ENCODE measurements at regions not wholly inside any gene's neighbourhood (a gene's known extent, or its start where the extent isn't known, plus 50 kb on each side); places are given as distances from the start of the nearest gene placed in this dataset.
"Not testable (repeated sequence)": the region's sequence is repeated elsewhere in the genome, so short reads cannot be mapped to it uniquely, and the experiment has no call there.

- no peak for DNase-seq
Observed at GRCh38 chr12:89839444-89839843, 130.8 kb upstream of the ATP2B1 start.

GRCh38 chr12:89838833-89839232, 130.2 kb upstream of the ATP2B1 start:
- no peak for DNase-seq

DNA sequence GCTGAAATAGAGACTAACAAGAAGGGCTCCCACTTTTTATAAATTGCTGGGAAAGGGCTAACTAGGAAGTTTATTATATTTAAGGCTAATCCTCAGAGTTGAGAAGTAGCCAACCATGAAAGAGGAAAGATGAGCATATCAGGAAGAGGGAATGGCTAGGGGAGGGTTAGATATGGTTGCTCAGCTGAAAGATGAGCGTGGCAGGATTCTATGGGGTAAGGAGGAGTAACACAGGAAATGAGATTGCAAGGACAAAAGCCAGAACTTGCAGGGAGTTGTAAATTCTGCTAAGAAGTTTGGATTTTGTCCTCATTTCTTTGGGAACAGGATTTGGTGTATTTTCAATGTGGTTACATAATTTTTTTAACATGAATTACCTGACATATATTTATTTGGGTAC, 127.4 kb upstream of the ATP2B1 start:
- DNase-seq, result no peak

DNA sequence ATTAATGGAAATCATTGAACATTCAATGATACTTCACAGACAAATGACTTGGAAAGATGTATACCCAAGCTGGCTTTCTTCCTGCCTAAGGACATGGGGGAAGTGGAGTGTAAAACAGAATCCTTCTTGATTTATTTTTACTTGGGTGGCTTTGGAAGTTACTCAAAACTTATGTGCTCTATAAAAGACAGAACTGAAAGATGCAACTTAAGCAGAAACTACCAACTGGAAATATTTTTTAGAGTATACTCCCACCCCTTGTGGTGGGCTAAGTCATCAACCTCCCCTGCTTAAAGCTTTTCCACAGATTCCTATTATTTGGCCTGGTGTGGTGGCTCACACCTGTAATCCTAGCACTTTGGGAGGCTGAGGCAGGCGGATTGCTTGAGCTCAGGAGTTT, 126.0 kb upstream of the ATP2B1 start:
- DNase-seq, result no peak

- DNase-seq, result peak; percentile 75
Observed at GRCh38 chr12:89833337-89834252, 125.0 kb upstream of the ATP2B1 start.

DNA sequence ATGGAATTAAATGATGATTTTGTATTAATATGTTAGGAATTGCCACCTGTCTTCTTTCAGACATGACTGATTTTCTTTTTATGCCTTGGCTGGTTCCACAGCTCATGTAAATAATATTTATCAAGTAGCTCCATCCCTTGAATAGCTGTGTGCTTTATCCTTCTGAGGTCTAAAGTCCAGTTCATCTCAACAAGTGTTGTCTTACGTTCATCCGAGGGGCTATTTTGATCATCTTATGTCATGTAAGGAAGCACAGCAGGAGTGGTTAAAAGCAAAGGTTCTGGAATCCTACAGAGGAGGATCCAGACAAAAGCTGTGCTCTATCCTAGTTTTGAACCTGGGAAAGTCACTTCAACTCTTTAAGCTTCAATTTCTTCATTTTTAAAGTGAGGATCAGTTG, 123.7 kb upstream of the ATP2B1 start:
- no peak for DNase-seq

DNA sequence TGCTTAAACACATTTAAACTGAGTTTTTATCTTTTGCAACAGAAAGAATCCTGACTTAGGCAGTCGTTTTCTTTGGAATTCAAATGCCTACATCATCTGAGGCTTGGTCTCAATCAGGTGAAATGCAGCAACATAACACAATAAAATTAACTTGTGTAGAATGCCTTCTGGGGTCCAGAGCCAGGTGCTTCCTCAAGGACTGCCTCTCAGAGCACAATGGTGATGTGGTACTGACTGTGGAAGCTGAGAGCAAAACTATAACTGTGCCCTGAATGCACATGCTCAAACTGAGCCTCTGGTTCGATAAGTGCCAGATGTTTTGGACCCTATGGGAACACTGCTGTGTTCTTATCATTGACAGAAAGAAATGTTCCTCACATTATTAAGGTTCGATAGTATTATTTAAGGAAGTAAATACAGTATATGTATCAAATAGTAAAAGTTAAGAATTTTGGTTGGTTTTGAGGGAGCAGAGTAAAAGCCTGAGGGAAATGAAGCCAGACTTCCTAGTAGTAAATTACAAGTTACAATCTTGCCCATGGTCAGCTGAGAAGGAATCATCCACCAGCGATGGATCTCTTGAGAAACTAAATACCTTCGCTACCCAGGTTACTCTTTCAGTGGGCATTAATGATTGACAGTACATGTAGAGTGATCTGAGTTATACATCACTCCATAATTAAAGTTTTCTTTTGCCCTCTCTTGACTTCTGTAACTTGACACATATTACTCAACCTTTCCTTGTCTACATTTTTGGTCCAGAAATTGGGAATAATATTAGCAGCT, 122.9 kb upstream of the ATP2B1 start:
- no peak for DNase-seq

- DNase-seq, result peak; percentile 31
Observed at GRCh38 chr12:89829434-89829975, 120.9 kb upstream of the ATP2B1 start.

GRCh38 chr12:89828575-89828974, 119.9 kb upstream of the ATP2B1 start:
- no peak for DNase-seq

DNA sequence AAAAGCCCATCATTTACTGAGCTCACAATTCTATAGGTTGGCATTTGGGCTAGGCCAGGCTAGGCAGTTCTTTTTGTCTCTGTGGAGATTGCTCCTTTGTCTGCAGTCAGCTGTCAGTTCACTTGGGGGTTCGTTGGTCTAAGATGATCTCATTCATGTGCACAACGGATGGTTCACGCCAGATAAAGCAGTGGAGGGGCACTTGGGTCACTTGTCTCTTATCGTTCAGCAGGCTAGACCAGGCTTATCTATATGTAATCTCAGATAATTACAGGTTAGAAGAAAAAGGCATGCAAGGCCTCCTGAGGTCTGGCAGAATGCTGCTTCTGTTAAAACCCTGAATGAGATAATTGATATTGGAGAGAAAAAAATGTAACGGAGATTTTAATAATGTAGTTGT, 119.0 kb upstream of the ATP2B1 start:
- DNase-seq, result no peak

GRCh38 chr12:89826468-89826867, 117.8 kb upstream of the ATP2B1 start:
- DNase-seq, result no peak

- peak; percentile 41 for DNase-seq
Observed at GRCh38 chr12:89825591-89826449, 117.2 kb upstream of the ATP2B1 start.

DNA sequence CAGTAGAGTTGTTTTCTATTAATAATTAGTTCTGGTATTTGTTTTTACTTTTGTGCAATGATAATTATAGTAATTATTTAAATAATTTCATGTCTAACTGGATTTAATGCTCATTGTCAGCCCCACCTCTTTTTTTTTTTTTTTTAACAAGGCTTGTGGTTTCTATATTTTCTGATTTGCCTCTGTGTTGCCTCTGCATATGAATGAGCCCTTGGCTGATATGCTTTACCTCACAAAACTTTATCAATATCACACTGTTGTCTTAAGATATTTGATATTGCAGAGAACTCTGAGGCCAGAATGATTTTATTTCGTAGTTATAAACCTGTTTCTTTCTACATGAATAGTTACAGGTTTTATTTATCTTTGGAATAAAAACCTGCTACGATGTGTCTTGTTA, 116.2 kb upstream of the ATP2B1 start:
- DNase-seq, result no peak

DNA sequence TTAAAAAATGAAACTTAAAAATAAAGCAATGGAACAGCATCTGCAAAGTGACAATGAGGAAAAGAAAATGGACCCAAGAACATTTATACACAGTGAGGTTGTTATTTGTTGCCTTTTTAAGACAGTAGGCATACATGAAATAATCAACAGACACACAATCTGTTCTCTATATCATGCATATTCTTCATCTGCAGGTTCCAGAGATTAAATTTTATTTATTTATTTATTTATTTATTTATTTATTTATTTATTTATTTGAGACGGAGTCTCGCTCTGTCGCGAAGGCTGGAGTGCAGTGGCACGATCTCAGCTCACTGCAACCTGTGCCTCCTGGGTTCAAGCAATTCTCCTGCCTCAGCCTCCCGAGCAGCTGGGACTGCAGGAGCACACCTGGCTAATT, 114.4 kb upstream of the ATP2B1 start:
- not testable (repeated sequence) for DNase-seq

DNA sequence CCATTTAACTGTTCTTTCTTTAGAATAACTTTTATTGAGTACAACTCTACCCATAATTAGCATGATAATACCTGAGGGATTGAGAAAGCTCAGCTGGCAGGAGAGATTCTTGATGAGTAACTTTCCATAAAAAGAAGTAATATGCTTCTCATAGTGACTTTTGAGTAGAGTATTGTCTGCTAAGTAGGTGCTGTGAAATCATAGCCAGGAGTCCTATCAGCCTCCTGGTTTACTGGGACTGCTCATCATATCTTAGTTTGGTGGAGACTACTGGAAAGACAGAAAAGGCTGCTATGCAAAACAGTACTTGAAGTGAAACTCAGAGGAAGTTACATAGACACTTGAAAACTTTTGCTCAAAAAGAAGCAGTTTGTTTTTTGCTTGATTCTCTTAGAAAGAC, 113.3 kb upstream of the ATP2B1 start:
- DNase-seq, result no peak

- DNase-seq, result no peak
Observed at GRCh38 chr12:89817501-89818226, 109.0 kb upstream of the ATP2B1 start.

- no peak for DNase-seq
Observed at GRCh38 chr12:89815225-89815624, 106.6 kb upstream of the ATP2B1 start.

GRCh38 chr12:89803412-89803811, 94.8 kb upstream of the ATP2B1 start:
- no peak for DNase-seq

DNA sequence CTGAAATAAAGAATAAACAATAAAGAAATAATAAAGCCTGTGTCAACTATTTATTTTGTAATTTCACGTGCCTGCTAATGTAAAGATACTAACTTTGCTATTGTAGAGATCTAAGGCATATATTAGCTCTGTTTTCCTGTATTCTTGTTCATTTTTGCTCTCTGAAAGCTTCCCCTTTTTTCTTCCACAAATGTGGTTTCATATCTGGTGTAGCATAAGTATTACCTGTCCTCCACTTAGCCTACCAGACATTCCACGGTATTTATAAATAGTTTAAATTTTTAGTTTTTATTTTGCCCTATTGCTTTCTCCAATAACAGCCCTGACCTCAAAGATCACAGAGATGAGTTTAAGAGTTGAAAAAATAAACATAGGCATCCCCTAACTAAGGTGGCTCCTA, 92.6 kb upstream of the ATP2B1 start:
- DNase-seq, result no peak

- DNase-seq, result no peak
Observed at GRCh38 chr12:89800435-89800834, 91.8 kb upstream of the ATP2B1 start.

DNA sequence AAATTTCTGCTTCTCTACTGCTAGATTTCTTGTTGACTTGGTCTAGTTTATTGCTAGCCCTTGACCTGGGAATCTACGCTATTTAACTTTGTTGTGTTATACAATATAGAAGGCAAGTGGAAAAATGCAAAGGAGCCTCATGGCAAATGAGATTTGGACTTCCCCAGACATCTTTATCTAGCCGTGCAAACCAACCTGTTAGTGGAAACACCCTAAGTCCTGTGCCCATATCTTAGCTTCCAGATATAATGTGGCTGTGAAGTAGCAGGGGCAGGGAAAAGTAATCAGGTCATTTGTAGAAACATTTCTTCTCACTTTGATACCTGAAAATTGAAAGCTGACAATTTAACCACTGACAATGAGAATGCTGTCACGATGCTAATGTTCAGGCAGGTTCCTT, 90.7 kb upstream of the ATP2B1 start:
- DNase-seq, result no peak

GRCh38 chr12:89797436-89797835, 88.8 kb upstream of the ATP2B1 start:
- no peak for DNase-seq

All from fibroblast of skin of abdomen (primary cell).